NT2/D1 (cell line): ENCODE measurements at regions not wholly inside any gene's neighbourhood (a gene's known extent, or its start where the extent isn't known, plus 50 kb on each side); places are given as distances from the start of the nearest gene placed in this dataset.

Experiments
- DNase-seq: peaks from one replicate; pipeline ENCODE4 v3.0.0-alpha.2; 2011; ENCODE audit warnings: low read depth, low spot score
- H3K27me3 ChIP-seq: 2 replicates; pipeline ENCODE4 v1.6.0; 2011; ENCODE audit warnings: mild to moderate bottlenecking; ENCODE audit not compliant: insufficient read length, insufficient read depth
- H3K36me3 ChIP-seq: 2 replicates; pipeline ENCODE4 v1.6.1; 2011; ENCODE audit warnings: mild to moderate bottlenecking, low read length, mixed read lengths; ENCODE audit not compliant: insufficient read depth, insufficient read length
- H3K4me1 ChIP-seq: 2 replicates; pipeline ENCODE4 v1.5.1; 2011; ENCODE audit not compliant: insufficient read depth, insufficient read length
- H3K4me3 ChIP-seq: 2 replicates; pipeline ENCODE4 v1.5.1; 2011; ENCODE audit warnings: low read depth; ENCODE audit not compliant: insufficient read length
- H3K9ac ChIP-seq: 2 replicates; pipeline ENCODE4 v1.6.0; 2011; ENCODE audit warnings: low read depth; ENCODE audit not compliant: insufficient read length
- H3K9me3 ChIP-seq: 2 replicates; pipeline ENCODE4 v1.5.1; 2011; ENCODE audit warnings: mild to moderate bottlenecking, low read length; ENCODE audit not compliant: insufficient read depth
- SUZ12 ChIP-seq: IDR thresholded peaks from 2 replicates; pipeline ENCODE4 v1.6.1; 2011; ENCODE audit not compliant: insufficient read length, insufficient read depth; ENCODE audit errors: extremely low read depth
- YY1 ChIP-seq: IDR thresholded peaks from 2 replicates; pipeline ENCODE4 v1.6.1; 2011; ENCODE audit not compliant: insufficient read length, insufficient read depth
- ZNF274 ChIP-seq: IDR thresholded peaks from 2 replicates; pipeline ENCODE4 v1.6.1; 2011; ENCODE audit warnings: mild to moderate bottlenecking, low read depth, low read length

GRCh38 chr2:51454177-51454576, 422.2 kb upstream of the NRXN1 start:
- Histone ChIP-seq H3K36me3 (no peaks in the 10 kb centered on the region), H3K27me3 (no peaks in the 10 kb centered on the region), H3K9ac (no peak overlapping the region), H3K9me3 (peaks cover 6% of the 10 kb centered on the region; the same call in 1 of the 2 replicates), H3K4me3 (no peak overlapping the region), H3K4me1 (no peaks in the 10 kb centered on the region)
- DNase-seq, result no peak
- TF ChIP-seq ZNF274, result no peak
- TF ChIP-seq YY1, result no peak
- no peak for TF ChIP-seq SUZ12

- Histone ChIP-seq H3K9me3 (peaks cover 6% of the 10 kb centered on the region; the same call in 1 of the 2 replicates), H3K9ac (no peak overlapping the region), H3K36me3 (no peaks in the 10 kb centered on the region), H3K4me1 (no peaks in the 10 kb centered on the region), H3K27me3 (no peaks in the 10 kb centered on the region), H3K4me3 (no peak overlapping the region)
- no peak for DNase-seq
- no peak for TF ChIP-seq YY1
- no peak for TF ChIP-seq ZNF274
- TF ChIP-seq SUZ12, result no peak
Measured at GRCh38 chr2:51448911-51449310, 417.0 kb upstream of the NRXN1 start.

GRCh38 chr2:51441786-51442185, 409.9 kb upstream of the NRXN1 start:
- no peak for TF ChIP-seq ZNF274
- TF ChIP-seq SUZ12, result no peak
- TF ChIP-seq YY1, result no peak
- DNase-seq, result no peak

GRCh38 chr2:51424418-51424817, 392.5 kb upstream of the NRXN1 start:
- H3K9ac ChIP-seq, result no peak overlapping the region
- H3K36me3 ChIP-seq, result no peaks in the 10 kb centered on the region
- no peaks in the 10 kb centered on the region for H3K27me3 ChIP-seq
- TF ChIP-seq ZNF274 (no peak), SUZ12 (no peak), YY1 (no peak)
- no peak for DNase-seq
- H3K4me3 ChIP-seq, result no peak overlapping the region
- H3K9me3 ChIP-seq, result peaks cover 14% of the 10 kb centered on the region; the same call in 1 of the 2 replicates
- H3K4me1 ChIP-seq, result no peaks in the 10 kb centered on the region

More at GRCh38 chr2:51441786-51442185, 409.9 kb upstream of the NRXN1 start:
- Histone ChIP-seq H3K9me3 (no peaks in the 10 kb centered on the region), H3K4me3 (no peak overlapping the region), H3K9ac (no peak overlapping the region), H3K4me1 (no peaks in the 10 kb centered on the region), H3K27me3 (no peaks in the 10 kb centered on the region), H3K36me3 (no peaks in the 10 kb centered on the region)

DNA sequence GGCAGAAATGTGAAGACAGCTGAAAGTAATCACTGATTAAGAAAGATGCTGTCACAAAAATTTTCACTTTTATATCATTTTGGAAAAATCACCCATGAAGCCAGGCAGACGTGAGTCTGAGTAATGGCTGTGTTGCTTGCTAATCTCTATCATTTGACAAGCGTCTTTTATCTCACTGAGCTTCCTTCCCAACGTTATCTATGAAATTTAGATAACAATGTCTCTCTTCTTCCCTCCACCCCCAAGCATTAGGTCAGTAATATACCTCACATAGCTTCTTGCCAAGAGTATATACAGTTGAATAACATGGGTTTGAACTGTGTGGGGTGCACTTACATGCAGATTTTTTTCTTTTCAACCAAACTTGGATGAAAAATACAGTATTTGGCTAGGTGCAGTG, 388.6 kb upstream of the NRXN1 start:
- DNase-seq, result no peak
- H3K27me3 ChIP-seq, result no peaks in the 10 kb centered on the region
- TF ChIP-seq YY1 (no peak), SUZ12 (no peak), ZNF274 (no peak)
- no peaks in the 10 kb centered on the region for H3K4me1 ChIP-seq
- H3K9me3 ChIP-seq, result peaks cover 7% of the 10 kb centered on the region; the same call in 1 of the 2 replicates
- no peak overlapping the region for H3K9ac ChIP-seq
- H3K4me3 ChIP-seq, result no peak overlapping the region
- no peaks in the 10 kb centered on the region for H3K36me3 ChIP-seq

GRCh38 chr2:51413726-51414125, 381.8 kb upstream of the NRXN1 start:
- no peak overlapping the region for H3K9ac ChIP-seq
- no peak overlapping the region for H3K4me3 ChIP-seq
- no peak for DNase-seq
- H3K36me3 ChIP-seq, result no peaks in the 10 kb centered on the region
- no peaks in the 10 kb centered on the region for H3K9me3 ChIP-seq
- no peaks in the 10 kb centered on the region for H3K4me1 ChIP-seq
- TF ChIP-seq YY1 (no peak), ZNF274 (no peak), SUZ12 (no peak)
- no peaks in the 10 kb centered on the region for H3K27me3 ChIP-seq

GRCh38 chr2:51410331-51410730, 378.4 kb upstream of the NRXN1 start:
- no peak overlapping the region for H3K4me3 ChIP-seq
- H3K4me1 ChIP-seq, result no peaks in the 10 kb centered on the region
- no peaks in the 10 kb centered on the region for H3K27me3 ChIP-seq
- H3K9ac ChIP-seq, result no peak overlapping the region
- no peak for TF ChIP-seq SUZ12
- no peak for DNase-seq
- no peaks in the 10 kb centered on the region for H3K9me3 ChIP-seq
- H3K36me3 ChIP-seq, result no peaks in the 10 kb centered on the region

- H3K4me1 ChIP-seq, result no peaks in the 10 kb centered on the region
- H3K36me3 ChIP-seq, result no peaks in the 10 kb centered on the region
- H3K9me3 ChIP-seq, result no peaks in the 10 kb centered on the region
- H3K27me3 ChIP-seq, result no peaks in the 10 kb centered on the region
- TF ChIP-seq SUZ12 (no peak), YY1 (no peak), ZNF274 (no peak)
- H3K9ac ChIP-seq, result no peak overlapping the region
- H3K4me3 ChIP-seq, result no peak overlapping the region
- no peak for DNase-seq
Measured at GRCh38 chr2:51409920-51410319, 378.0 kb upstream of the NRXN1 start.
